HG03039 (cell line): ENCODE measurements at regions not wholly inside any gene's neighbourhood (a gene's known extent, or its start where the extent isn't known, plus 50 kb on each side); places are given as distances from the start of the nearest gene placed in this dataset.

Source experiments
- ATAC-seq: cut with Tn5 transposase; IDR thresholded peaks from one replicate; pipeline ENCODE4 v1.9.1; 2021; ENCODE audit warnings: mild to moderate bottlenecking, moderate library complexity; ENCODE audit not compliant: unreplicated experiment

GRCh38 chr13:65095161-65096082, 2134.7 kb downstream of the PCDH9 start:
- ATAC-seq, result no peak

- ATAC-seq, result no peak
Observed at GRCh38 chr13:65093357-65093756, 2136.8 kb downstream of the PCDH9 start.

- no peak for ATAC-seq
Observed at GRCh38 chr13:65091031-65091430, 2139.1 kb downstream of the PCDH9 start.

GRCh38 chr13:65090186-65090585, 2139.9 kb downstream of the PCDH9 start:
- ATAC-seq, result no peak

GRCh38 chr13:65088906-65089305, 2141.2 kb downstream of the PCDH9 start:
- no peak for ATAC-seq

- no peak for ATAC-seq
Observed at GRCh38 chr13:65085977-65086376, 2144.2 kb downstream of the PCDH9 start.

- no peak for ATAC-seq
Observed at GRCh38 chr13:65074248-65074647, 2155.9 kb downstream of the PCDH9 start.

GRCh38 chr13:65064967-65065366, 2165.2 kb downstream of the PCDH9 start:
- ATAC-seq, result no peak

GRCh38 chr13:65063753-65064152, 2166.4 kb downstream of the PCDH9 start:
- ATAC-seq, result no peak

- no peak for ATAC-seq
Observed at GRCh38 chr13:65057986-65058385, 2172.2 kb downstream of the PCDH9 start.

- no peak for ATAC-seq
Observed at GRCh38 chr13:65054277-65054676, 2175.9 kb downstream of the PCDH9 start.

- ATAC-seq, result no peak
Observed at GRCh38 chr13:65036999-65037398, 2193.1 kb downstream of the PCDH9 start.

GRCh38 chr13:65035302-65035701, 2194.8 kb downstream of the PCDH9 start:
- no peak for ATAC-seq

- no peak for ATAC-seq
Observed at GRCh38 chr13:65034266-65034665, 2195.9 kb downstream of the PCDH9 start.

- no peak for ATAC-seq
Observed at GRCh38 chr13:65032825-65033224, 2197.3 kb downstream of the PCDH9 start.

- ATAC-seq, result no peak
Observed at GRCh38 chr13:65028101-65028500, 2202.0 kb downstream of the PCDH9 start.

- no peak for ATAC-seq
Observed at GRCh38 chr13:65026505-65026904, 2203.6 kb downstream of the PCDH9 start.

GRCh38 chr13:65011378-65011777, 2218.8 kb downstream of the PCDH9 start:
- ATAC-seq, result no peak

- no peak for ATAC-seq
Observed at GRCh38 chr13:64997438-64997837, 2232.7 kb downstream of the PCDH9 start.

GRCh38 chr13:64993514-64994164, 2236.5 kb downstream of the PCDH9 start:
- ATAC-seq, result no peak

GRCh38 chr13:64992314-64992713, 2237.8 kb downstream of the PCDH9 start:
- ATAC-seq, result no peak

- ATAC-seq, result no peak
Observed at GRCh38 chr13:64985075-64985474, 2245.1 kb downstream of the PCDH9 start.
